HUES64 (cell line): ENCODE measurements at regions not wholly inside any gene's neighbourhood (a gene's known extent, or its start where the extent isn't known, plus 50 kb on each side); places are given as distances from the start of the nearest gene placed in this dataset.
"Not testable (repeated sequence)": the region's sequence is repeated elsewhere in the genome, so short reads cannot be mapped to it uniquely, and the experiment has no call there.

ENCODE experiments used
- H3K27ac ChIP-seq: 2 replicates; pipeline ENCODE4 v1.7.0; 2013; ENCODE audit warnings: low read depth, low read length, inconsistent platforms
- H3K27me3 ChIP-seq: 2 replicates; pipeline ENCODE4 v1.6.1; 2013; ENCODE audit warnings: mild to moderate bottlenecking, low read length; ENCODE audit not compliant: insufficient read depth
- H3K36me3 ChIP-seq: 2 replicates; pipeline ENCODE4 v1.6.1; 2013; ENCODE audit warnings: mild to moderate bottlenecking, low read length; ENCODE audit not compliant: insufficient read depth
- H3K4me1 ChIP-seq: 2 replicates; pipeline ENCODE4 v1.6.1; 2013; ENCODE audit warnings: mild to moderate bottlenecking, low read length, moderate library complexity; ENCODE audit not compliant: insufficient read depth
- H3K4me3 ChIP-seq: 2 replicates; pipeline ENCODE4 v1.5.1; 2013; ENCODE audit warnings: mild to moderate bottlenecking, low read length, moderate library complexity
- H3K9ac ChIP-seq: 2 replicates; pipeline ENCODE4 v1.6.1; 2013; ENCODE audit warnings: mild to moderate bottlenecking, low read depth, low read length
- H3K9me3 ChIP-seq: 2 replicates; pipeline ENCODE4 v1.6.1; 2013; ENCODE audit warnings: low read depth, low read length; ENCODE audit not compliant: insufficient read depth
- WGBS: fragments of 150-250, 120-280 bp; methylation state at CpG from one replicate; pipeline ENCODE4 v1.1.7; 2013; ENCODE audit warnings: missing lambda C conversion rate; 5-methylcytosine and 5-hydroxymethylcytosine counted together

- Histone ChIP-seq H3K27me3 (no peaks in the 10 kb centered on the region), H3K9me3 (no peaks in the 10 kb centered on the region), H3K27ac (no peak overlapping the region), H3K4me3 (no peak overlapping the region), H3K36me3 (no peaks in the 10 kb centered on the region), H3K4me1 (no peaks in the 10 kb centered on the region), H3K9ac (no peak overlapping the region)
- WGBS, result 58% methylated on average over 5 of the region's 5 CpGs
These were observed 287.2 kb downstream of the CGGBP1 start for GRCh38 chr3:87771337-87772192.

DNA sequence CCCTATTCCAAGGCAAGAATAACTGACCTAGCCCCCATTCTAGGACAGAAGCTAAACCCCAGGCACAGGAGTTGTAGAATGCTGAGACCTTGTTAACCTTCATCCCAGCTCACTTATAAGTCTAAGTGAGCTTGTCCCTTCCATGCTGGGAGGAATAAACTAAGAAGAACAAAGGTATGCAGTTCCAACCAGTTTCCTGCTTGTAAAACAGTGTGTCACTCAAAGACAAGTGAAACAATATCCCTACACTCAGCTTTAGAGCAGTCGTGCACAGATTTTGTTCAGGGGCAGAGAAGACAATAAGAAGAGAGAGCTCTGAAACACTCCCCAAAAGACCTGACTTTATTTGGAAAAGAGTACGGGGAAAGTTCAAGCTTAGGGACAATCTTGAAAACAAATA, 292.1 kb downstream of the CGGBP1 start:
- no CpG with 5 or more reads among the region's 2 CpGs for WGBS
- no peaks in the 10 kb centered on the region for H3K36me3 ChIP-seq

DNA sequence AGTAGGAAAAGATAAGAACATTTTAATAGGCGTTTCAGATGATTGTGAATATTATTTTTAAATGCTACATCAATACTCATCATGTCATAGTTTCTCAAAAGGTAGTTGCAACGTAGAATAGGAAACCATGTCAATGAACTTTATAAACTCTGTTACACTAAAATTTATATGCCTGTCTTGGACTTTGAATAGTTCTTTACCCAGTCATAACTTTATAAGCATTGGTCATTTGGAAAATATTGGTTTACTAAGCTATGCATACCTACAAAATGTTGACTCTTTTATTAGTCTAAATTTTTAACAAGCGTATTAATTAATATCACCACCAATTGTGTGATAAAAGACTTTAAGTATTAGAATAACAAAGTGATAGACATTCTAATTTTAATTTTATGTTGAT, 293.5 kb downstream of the CGGBP1 start:
- no CpG with 5 or more reads among the region's 3 CpGs for WGBS
- H3K9me3 ChIP-seq, result no peaks in the 10 kb centered on the region
- H3K36me3 ChIP-seq, result no peaks in the 10 kb centered on the region
- no peak overlapping the region for H3K27ac ChIP-seq
- H3K4me1 ChIP-seq, result no peaks in the 10 kb centered on the region
- no peak overlapping the region for H3K9ac ChIP-seq
- H3K27me3 ChIP-seq, result no peaks in the 10 kb centered on the region
- no peak overlapping the region for H3K4me3 ChIP-seq

More for the DNA sequence above, 292.1 kb downstream of the CGGBP1 start:
- no peaks in the 10 kb centered on the region for H3K9me3 ChIP-seq
- H3K4me1 ChIP-seq, result no peaks in the 10 kb centered on the region
- H3K27ac ChIP-seq, result no peak overlapping the region
- no peaks in the 10 kb centered on the region for H3K27me3 ChIP-seq
- no peak overlapping the region for H3K4me3 ChIP-seq
- no peak overlapping the region for H3K9ac ChIP-seq

DNA sequence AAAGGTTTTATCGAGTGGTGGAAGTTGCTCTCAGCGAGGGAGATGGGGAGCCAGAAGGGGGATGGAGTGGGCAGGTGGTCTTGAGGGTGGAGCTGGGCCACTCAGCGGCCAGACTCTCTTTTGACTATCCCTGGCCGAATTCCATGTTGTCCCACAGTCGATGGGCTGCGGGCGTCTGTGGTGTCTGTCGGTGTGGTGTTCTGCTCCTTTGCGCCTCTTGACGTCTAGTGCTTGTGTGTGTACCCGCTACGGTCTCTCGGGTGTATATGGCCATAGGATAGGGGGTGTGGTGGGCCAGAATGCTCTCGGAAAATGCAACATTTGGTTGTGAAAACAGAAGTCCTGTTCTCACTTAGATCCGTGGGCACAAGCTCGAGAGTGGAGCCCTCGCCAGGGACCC, 297.0 kb downstream of the CGGBP1 start:
- Histone ChIP-seq H3K4me3 (no peak overlapping the region), H3K36me3 (no peaks in the 10 kb centered on the region), H3K27ac (no peak overlapping the region), H3K27me3 (no peaks in the 10 kb centered on the region), H3K4me1 (no peaks in the 10 kb centered on the region), H3K9me3 (no peaks in the 10 kb centered on the region), H3K9ac (no peak overlapping the region)
- WGBS, result 98% methylated on average over 17 of the region's 17 CpGs

DNA sequence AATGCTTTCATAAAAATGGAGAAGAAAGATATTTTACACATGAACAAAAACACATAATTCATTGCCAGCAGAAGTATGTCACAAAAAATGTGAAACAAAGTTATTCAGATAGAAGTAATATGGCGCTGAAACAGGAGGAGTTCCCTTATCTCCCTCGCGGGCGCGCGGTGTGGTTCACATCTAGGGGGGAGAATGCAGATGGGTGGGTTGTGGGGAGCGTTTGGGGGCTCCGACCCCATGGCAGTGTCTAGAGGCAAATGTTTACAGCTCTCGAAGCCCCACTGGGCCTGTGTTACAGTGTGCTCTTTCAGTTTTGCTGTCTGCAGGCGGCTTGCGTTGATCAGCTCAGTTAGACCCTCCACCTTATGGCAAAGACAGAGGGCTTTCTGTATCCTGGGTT, 297.5 kb downstream of the CGGBP1 start:
- no peaks in the 10 kb centered on the region for H3K9me3 ChIP-seq
- 96% methylated on average over 11 of the region's 11 CpGs for WGBS
- H3K27ac ChIP-seq, result no peak overlapping the region
- H3K4me3 ChIP-seq, result no peak overlapping the region
- no peak overlapping the region for H3K9ac ChIP-seq
- H3K36me3 ChIP-seq, result no peaks in the 10 kb centered on the region
- no peaks in the 10 kb centered on the region for H3K27me3 ChIP-seq
- no peaks in the 10 kb centered on the region for H3K4me1 ChIP-seq

DNA sequence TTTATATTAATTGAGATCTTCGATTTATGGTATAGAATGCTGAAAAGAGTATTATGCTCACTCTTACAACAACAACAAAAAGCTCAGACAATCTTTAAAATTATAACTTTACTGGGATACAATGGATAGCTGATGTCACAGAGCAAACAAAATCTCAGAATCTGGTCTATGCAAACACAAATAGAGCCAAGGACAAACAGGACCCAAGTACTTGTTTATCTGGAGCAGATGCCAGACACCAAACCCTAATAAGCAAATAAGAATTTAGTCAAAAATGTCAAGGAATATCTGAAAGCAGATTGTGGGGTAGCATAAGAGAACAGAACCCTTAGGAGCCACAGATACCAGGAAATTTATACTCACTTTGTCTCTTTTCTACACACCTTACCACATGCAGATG, 302.2 kb downstream of the CGGBP1 start:
- H3K4me1 ChIP-seq, result 0 out of 2 replicates have a peak, but pooled peaks cover 3% of the 10 kb centered on the region
- H3K9ac ChIP-seq, result no peak overlapping the region
- WGBS, result no CpG with 5 or more reads among the region's 1 CpG
- H3K36me3 ChIP-seq, result no peaks in the 10 kb centered on the region
- no peak overlapping the region for H3K4me3 ChIP-seq
- peaks cover 5% of the 10 kb centered on the region; the same call in 1 of the 2 replicates for H3K9me3 ChIP-seq
- no peak overlapping the region for H3K27ac ChIP-seq
- no peaks in the 10 kb centered on the region for H3K27me3 ChIP-seq

GRCh38 chr3:87755852-87756251, 303.0 kb downstream of the CGGBP1 start:
- no peak overlapping the region for H3K4me3 ChIP-seq
- H3K4me1 ChIP-seq, result 0 out of 2 replicates have a peak, but pooled peaks cover 3% of the 10 kb centered on the region
- H3K27ac ChIP-seq, result no peak overlapping the region
- H3K9me3 ChIP-seq, result peaks cover 5% of the 10 kb centered on the region; the same call in 1 of the 2 replicates
- no peaks in the 10 kb centered on the region for H3K36me3 ChIP-seq
- no peaks in the 10 kb centered on the region for H3K27me3 ChIP-seq
- H3K9ac ChIP-seq, result no peak overlapping the region

- Histone ChIP-seq H3K4me3 (no peak overlapping the region), H3K9ac (no peak overlapping the region), H3K27me3 (no peaks in the 10 kb centered on the region), H3K9me3 (peaks cover 37% of the 10 kb centered on the region), H3K4me1 (no peaks in the 10 kb centered on the region), H3K36me3 (no peaks in the 10 kb centered on the region), H3K27ac (no peak overlapping the region)
- 94% methylated on average over 2 of the region's 2 CpGs for WGBS
These were observed 316.6 kb downstream of the CGGBP1 start for GRCh38 chr3:87742250-87742649.

DNA sequence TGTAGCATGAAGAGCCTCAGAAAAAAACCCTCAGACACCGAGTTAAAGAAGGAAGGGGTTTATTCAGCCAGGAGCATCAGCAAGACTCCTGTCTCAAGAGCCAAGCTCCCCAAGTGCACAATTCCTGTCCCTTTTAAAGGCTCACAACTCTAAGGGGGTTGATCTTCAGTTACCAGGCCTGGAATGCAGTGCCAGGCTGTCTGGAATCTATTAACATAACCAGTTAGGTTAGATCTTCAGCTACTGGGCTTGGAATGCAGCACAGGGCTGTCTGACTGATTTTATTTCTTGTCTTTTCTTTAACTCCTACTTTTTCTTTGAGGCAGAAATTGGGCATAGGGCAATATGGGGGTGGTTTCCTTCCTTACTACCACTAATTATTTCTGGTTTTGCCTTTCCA, 317.9 kb downstream of the CGGBP1 start:
- H3K27me3 ChIP-seq, H3K4me1 ChIP-seq, H3K4me3 ChIP-seq, H3K36me3 ChIP-seq, H3K27ac ChIP-seq, H3K9ac ChIP-seq: not testable (repeated sequence)
- 100% methylated on average over 1 of the region's 1 CpG for WGBS
- peaks cover 37% of the 10 kb centered on the region for H3K9me3 ChIP-seq

- H3K27me3 ChIP-seq, H3K4me1 ChIP-seq, H3K36me3 ChIP-seq, H3K27ac ChIP-seq, H3K4me3 ChIP-seq, H3K9ac ChIP-seq: not testable (repeated sequence)
- H3K9me3 ChIP-seq, result peaks cover 40% of the 10 kb centered on the region
- 94% methylated on average over 3 of the region's 3 CpGs for WGBS
These were observed 321.0 kb downstream of the CGGBP1 start for GRCh38 chr3:87737817-87738216.

DNA sequence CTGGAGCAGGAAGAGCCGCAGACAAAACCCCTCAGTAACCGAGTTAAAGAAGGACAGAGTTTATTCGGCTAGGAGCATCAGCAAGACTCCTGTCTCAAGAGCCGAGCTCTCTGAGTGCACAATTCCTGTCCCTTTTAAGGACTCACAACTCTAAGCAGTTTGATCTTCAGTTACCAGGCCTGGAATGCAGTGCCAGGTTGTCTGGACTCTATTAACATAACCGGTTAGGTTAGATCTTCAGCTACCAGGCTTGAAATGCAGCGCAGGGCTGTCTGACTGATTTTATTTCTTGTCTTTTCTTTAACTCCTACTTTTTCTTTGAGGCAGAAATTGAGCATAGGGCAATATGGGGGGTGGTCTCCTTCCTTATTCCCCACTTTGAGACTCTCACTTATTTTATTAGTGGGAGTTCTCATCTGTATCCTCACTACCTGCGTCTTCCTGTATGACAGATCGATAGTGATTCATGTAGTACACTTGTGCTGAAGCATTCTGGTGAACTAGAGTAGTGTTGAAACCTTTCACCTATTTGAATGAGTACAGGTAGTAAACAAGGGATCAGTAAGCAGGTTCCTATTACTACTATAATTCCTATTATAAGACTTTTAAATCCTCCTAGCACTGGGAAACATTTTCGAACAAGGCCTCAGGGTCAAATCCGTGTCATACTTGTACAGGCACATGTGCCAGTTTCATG, 325.0 kb downstream of the CGGBP1 start:
- 95% methylated on average over 9 of the region's 10 CpGs for WGBS
- H3K36me3 ChIP-seq, result no peaks in the 10 kb centered on the region
- no peak overlapping the region for H3K9ac ChIP-seq

More for the DNA sequence above, 325.0 kb downstream of the CGGBP1 start:
- H3K27ac ChIP-seq, result no peak overlapping the region
- H3K27me3 ChIP-seq, result no peaks in the 10 kb centered on the region
- no peak overlapping the region for H3K4me3 ChIP-seq
- H3K9me3 ChIP-seq, result peaks cover 28% of the 10 kb centered on the region
- H3K4me1 ChIP-seq, result no peaks in the 10 kb centered on the region
